Colonic mucosa (tissue), 4 donors: ENCODE measurements at regions not wholly inside any gene's neighbourhood (a gene's known extent, or its start where the extent isn't known, plus 50 kb on each side); places are given as distances from the start of the nearest gene placed in this dataset.

Experiments
- DNase-seq: peaks from one replicate; pipeline ENCODE4 v3.0.0-alpha.2; 2020
- H3K27ac ChIP-seq: fragments of 200-600 bp; one replicate; pipeline ENCODE4 v1.8.0; 2021
- H3K27me3 ChIP-seq: fragments of 200-600 bp; one replicate; pipeline ENCODE4 v1.8.0; 2021
- H3K36me3 ChIP-seq: fragments of 200-600 bp; one replicate; pipeline ENCODE4 v1.8.0; 2021
- H3K4me1 ChIP-seq: fragments of 200-600 bp; one replicate; pipeline ENCODE4 v1.8.0; 2021; ENCODE audit warnings: mild to moderate bottlenecking
- H3K4me3 ChIP-seq: fragments of 200-600 bp; one replicate; pipeline ENCODE4 v1.8.0; 2021
- H3K9ac ChIP-seq, 2 donors: one replicate each; pipeline ENCODE4 v1.7.0; 2013; ENCODE audit warnings: control low read depth in 2 of 2, low read depth in 2 of 2, low read length in 2 of 2
- H3K9me3 ChIP-seq: fragments of 200-600 bp; one replicate; pipeline ENCODE4 v1.8.0; 2021
- CTCF ChIP-seq: fragments of 200-600 bp; IDR thresholded peaks from one replicate; pipeline ENCODE4 v1.8.0; 2022; ENCODE audit warnings: antibody characterized with exemption, mild to moderate bottlenecking
- intact Hi-C: fragments of 100-400 bp; cut with DNase I; formaldehyde crosslinking; loops from one replicate; pipeline ENCODE4 v1.14.1; 2022
- donor health status: healthy.
- donor health status: DM: no; HTN: no; CAD: no.
- donor health status: DM: no; HTN: no; CAD: no.

- peak overlapping the region; percentile 79 for H3K27ac ChIP-seq
- no peaks in the 10 kb centered on the region for H3K9me3 ChIP-seq
- H3K4me3 ChIP-seq, result no peak overlapping the region
- H3K9ac ChIP-seq, result no peak overlapping the region
- TF ChIP-seq CTCF, result no peak
- no peak for DNase-seq
- intact Hi-C loops, result no loop called here
- H3K4me1 ChIP-seq, result peaks cover 6% of the 10 kb centered on the region
- no peaks in the 10 kb centered on the region for H3K36me3 ChIP-seq
- no peaks in the 10 kb centered on the region for H3K27me3 ChIP-seq
These were observed 154.3 kb upstream of the ZNF648 start for GRCh38 chr1:182215764-182216163.

GRCh38 chr1:182213163-182213562 lies 151.7 kb upstream of the ZNF648 start:
- H3K36me3 ChIP-seq, result no peaks in the 10 kb centered on the region
- DNase-seq, result no peak
- H3K9me3 ChIP-seq, result no peaks in the 10 kb centered on the region
- peaks cover 6% of the 10 kb centered on the region for H3K4me1 ChIP-seq
- H3K4me3 ChIP-seq, result no peak overlapping the region
- no peak for TF ChIP-seq CTCF
- H3K27me3 ChIP-seq, result no peaks in the 10 kb centered on the region
- H3K9ac ChIP-seq, result no peak overlapping the region
- intact Hi-C loops, result no loop called here
- no peak overlapping the region for H3K27ac ChIP-seq

GRCh38 chr1:182211386-182211785 lies 149.9 kb upstream of the ZNF648 start:
- intact Hi-C loops, result no loop called here
- no peak overlapping the region for H3K4me3 ChIP-seq

GRCh38 chr1:182210417-182210816 lies 148.9 kb upstream of the ZNF648 start:
- H3K36me3 ChIP-seq, result no peaks in the 10 kb centered on the region
- no peak for DNase-seq
- no peaks in the 10 kb centered on the region for H3K9me3 ChIP-seq
- intact Hi-C loops, result no loop called here
- no peaks in the 10 kb centered on the region for H3K27me3 ChIP-seq
- H3K4me1 ChIP-seq, result no peaks in the 10 kb centered on the region
- no peak overlapping the region for H3K4me3 ChIP-seq
- TF ChIP-seq CTCF, result no peak
- no peak overlapping the region for H3K27ac ChIP-seq
- no peak overlapping the region for H3K9ac ChIP-seq

More at GRCh38 chr1:182211386-182211785, 149.9 kb upstream of the ZNF648 start:
- Histone ChIP-seq H3K27me3 (no peaks in the 10 kb centered on the region), H3K27ac (no peak overlapping the region), H3K36me3 (no peaks in the 10 kb centered on the region), H3K9me3 (no peaks in the 10 kb centered on the region), H3K4me1 (peaks cover 5% of the 10 kb centered on the region), H3K9ac (no peak overlapping the region)
- TF ChIP-seq CTCF, result no peak
- DNase-seq, result no peak

- TF ChIP-seq CTCF, result no peak
- no peaks in the 10 kb centered on the region for H3K9me3 ChIP-seq
- DNase-seq, result no peak
- no peak overlapping the region for H3K4me3 ChIP-seq
- H3K9ac ChIP-seq, result no peak overlapping the region
- no peak overlapping the region for H3K27ac ChIP-seq
- H3K36me3 ChIP-seq, result no peaks in the 10 kb centered on the region
- H3K27me3 ChIP-seq, result no peaks in the 10 kb centered on the region
- H3K4me1 ChIP-seq, result no peaks in the 10 kb centered on the region
- intact Hi-C loops, result no loop called here
These were observed 145.8 kb upstream of the ZNF648 start for GRCh38 chr1:182207300-182207699.
